GM21528 (cell line): ENCODE measurements at regions not wholly inside any gene's neighbourhood (a gene's known extent, or its start where the extent isn't known, plus 50 kb on each side); places are given as distances from the start of the nearest gene placed in this dataset.

Experiments
- ATAC-seq: cut with Tn5 transposase; IDR thresholded peaks from one replicate; pipeline ENCODE4 v1.9.1; 2021; ENCODE audit warnings: mild to moderate bottlenecking, moderate library complexity; ENCODE audit not compliant: unreplicated experiment, low FRiP score

DNA sequence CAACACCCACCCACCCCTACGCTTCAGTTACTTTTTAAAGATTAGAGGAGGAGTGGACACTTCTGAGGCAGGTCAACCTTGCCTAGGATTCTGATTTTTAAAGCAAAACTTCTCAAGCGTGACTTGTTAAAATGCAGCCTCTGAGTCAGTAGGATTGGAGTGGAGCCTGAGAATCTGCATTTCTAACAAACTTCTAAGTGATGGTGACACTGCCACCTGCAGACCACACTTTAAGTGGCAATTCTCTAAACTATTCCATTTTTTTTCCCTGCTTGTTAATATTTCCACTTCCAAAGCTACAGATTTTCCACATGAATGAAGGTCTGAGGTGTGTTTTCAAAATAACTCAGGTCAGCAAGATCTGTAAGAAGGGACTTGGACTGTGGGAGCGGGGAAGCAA lies 171.1 kb upstream of the CCDC150 start:
- ATAC-seq = no peak

DNA sequence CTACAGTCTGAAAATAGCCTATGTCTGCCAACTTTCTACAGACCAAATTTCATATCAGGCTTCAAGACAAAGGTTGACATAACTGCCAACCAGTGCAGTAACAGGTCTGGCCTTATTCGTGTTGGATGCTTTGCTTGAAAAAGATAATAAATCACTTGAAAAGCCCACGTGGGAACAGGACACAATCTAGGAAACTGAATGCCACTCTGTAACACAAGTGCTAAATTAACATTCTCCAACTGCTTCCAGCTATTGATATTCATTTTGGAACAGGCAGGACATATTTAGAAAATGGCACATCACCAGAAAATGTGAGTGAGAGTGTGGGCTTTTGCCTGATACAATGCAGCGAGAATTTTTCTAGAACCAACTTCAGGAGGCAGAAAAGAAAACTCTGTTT lies 165.9 kb upstream of the CCDC150 start:
- no peak for ATAC-seq

DNA sequence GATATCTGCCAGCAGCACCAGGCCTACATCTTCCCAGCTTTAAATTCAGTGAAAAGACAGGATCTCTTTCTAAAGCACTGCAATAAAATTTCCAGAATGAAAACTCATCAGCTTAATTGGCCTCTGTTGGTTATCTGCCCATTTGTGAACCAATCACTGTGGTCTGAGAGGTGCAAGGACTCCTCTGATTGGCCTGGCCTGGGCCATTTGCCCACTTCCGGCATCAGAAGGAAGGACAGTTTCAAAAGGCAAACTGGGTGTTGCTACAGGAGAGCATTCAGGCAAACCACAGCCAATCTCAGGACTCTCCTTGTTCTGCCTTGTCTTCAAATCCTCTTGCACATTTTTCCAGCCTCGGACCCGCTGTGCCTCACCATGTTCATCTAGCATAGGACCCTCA lies 163.9 kb upstream of the CCDC150 start:
- ATAC-seq = no peak

DNA sequence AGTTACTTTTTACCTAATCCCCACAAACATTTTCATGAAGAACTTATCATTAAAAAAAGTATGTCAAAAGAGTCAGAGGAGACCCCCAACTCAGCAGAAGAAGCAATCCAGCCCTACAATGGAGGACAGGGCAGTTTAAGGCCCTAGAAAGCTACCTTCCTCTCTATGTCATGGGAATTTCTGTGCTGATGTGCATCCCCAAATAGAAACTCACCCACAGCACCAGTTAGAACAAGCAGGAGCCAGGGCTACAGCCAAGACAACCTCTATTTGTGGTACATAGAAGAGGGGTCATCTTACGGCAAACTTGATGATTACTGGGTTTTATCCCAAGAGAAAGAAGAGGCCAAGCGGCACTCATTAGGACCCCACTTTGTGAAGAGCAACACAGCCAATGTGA lies 160.9 kb upstream of the CCDC150 start:
- ATAC-seq = no peak

DNA sequence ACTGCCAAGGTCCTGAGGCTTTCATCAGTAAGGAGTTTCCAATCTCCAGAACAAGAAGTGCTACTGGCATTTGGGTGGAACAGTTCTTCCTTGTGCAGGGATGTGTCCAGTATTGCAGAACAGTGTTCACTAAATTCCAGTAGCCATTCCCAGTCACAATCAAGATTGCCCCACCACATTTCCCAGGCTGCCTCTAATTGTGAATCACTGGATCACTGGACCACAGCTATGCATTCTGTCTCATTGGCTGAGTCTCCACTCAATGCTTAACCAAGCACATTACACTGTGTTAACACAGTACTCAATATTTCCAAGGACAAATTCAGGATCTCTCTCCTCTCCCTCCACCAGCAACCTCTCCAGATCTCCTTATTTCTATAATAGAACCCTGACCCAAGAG lies 160.2 kb upstream of the CCDC150 start:
- no peak for ATAC-seq

DNA sequence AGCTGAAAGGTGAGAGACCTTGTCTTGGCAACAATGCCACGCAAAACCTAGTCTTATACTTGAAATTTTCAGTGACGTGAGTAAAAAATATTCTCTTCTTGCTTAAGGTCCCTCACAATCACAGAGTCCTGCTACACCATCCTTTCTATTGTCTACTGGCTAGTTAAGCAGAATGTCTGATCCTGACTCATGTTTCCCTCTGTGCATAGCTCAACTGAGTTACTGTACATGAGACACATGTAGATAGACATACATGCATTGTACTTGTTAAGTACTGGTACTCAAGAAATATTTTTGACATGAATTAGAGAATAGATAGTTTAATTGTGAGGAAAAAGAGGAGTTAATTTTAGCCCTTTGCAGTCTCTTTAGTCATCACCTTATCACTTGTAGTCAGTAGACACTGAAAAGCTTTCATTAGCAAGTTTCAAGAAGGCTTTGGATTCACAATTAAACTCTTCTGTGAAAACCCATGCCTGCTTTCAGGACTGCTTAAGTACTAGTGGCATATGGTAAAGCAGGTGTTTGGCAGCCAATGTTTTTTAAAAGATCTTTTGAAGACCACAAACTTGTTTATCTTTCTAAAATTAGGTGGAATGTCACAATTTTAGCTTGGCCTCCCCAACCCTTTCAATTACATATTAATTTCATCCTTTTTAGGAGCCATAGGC lies 158.7 kb upstream of the CCDC150 start:
- ATAC-seq = no peak

DNA sequence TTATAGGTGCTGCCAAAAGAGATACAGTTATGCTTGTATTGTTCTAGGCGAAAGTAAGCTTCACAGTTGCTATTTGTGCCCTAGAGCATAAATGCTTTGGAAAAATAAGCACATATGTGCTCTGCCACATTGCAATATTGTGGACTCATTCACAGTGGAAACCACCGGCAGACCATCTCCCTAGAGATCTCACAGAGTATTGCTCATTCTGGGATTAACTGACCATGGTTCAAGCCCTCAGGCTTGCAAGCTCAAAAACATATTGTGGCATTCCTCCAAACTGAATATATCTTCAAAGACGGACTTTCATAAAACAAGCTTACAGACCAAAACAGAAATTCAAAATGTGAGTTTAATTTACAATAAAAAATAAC lies 158.2 kb upstream of the CCDC150 start:
- ATAC-seq = no peak

DNA sequence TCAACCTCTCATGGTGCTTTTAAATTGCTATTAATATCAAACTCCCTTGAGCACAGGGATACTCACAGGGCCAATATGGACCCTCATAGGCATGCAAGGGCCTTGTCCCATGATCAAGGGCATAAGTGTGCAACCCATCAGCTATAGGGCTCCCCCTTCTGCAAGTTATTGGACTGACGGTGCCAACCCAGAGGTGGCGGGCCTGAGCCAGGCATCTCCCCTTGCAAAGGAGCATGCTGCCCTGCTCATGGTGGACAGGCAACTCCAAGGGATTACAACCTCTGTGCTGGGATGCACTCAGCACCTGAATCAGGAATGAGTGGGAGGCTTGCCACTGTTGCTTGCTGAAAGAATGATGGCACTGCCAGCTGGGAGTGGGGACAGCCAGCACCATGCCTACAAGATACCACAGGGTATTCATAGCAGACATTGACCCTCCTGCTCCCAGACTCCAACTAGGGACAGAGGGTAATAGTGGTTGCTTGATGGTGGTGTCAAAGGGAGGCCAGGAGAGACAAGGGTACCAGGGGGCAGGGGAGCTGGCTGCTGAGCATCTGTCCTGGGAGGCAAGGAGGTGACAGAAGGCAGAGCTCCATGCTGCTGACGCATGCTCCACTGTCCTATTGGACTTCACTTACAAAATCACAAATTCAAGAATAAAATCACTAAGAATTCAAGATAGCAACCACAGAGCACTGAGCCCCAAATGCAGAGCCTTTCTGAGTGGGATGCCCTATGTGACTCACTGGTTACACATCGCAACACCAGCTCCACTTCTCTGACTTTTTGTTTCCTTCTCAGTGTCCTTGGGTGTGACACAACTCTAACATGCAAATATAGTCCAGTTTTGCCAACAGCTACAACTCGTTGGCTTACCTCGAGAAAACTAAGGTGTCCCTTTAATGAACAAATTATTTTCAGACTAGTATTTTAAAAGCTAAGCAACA lies 157.1 kb upstream of the CCDC150 start:
- no peak for ATAC-seq

DNA sequence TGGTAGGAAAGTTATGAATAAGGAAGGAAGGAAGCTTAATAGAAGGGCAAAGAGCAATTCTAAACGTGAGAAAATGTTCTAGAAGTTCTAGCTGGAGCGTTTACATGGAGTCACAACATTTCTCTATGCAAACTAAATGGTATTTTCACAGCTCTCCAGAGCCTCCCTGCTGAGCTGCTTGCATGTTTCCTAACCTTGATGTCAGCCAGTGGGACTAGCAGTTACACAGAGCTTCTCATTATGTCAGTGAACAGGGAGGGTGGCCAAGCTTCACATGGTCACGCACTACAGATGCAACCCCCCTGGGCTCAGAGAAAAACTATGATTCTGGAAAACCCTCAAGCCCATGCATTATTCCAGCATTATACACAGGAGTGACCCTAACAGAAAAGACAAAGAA lies 153.4 kb upstream of the CCDC150 start:
- ATAC-seq = no peak

DNA sequence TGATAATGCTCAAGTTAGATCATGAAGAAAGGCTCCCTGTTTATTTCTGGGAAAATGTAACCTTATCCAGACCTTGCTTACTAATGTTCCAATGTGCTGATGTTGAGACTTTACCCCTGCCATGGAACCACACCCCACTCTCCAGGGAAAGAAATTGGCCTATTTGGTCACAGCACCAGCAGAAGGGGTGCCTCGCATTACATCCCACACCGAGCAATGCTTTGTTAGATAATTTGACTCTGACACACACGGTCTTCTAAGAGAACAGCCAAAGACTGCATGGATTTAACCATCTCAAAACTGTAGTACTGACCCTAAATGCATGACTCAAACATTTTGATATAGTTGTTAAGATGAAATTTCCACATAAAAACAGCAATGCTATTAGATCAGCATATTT lies 152.1 kb upstream of the CCDC150 start:
- no peak for ATAC-seq

DNA sequence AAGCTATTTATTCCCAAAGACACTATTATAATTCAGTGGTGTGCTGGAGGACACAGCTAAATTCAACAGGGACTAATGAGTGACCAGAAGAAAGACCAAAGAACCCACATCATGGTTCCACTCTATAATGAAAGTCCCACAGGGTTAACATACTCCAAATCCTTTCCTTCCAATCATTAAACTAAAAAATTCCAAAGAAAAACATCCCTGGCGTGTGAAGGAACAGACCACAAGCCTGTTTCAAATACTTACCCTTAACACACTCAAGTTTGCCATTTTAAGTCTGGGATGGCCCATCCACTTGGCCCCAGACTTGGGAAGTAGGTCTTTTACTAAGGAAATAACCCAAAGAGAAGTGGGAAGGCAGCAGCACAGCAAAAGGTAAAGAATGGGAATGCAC lies 150.1 kb upstream of the CCDC150 start:
- ATAC-seq = no peak

DNA sequence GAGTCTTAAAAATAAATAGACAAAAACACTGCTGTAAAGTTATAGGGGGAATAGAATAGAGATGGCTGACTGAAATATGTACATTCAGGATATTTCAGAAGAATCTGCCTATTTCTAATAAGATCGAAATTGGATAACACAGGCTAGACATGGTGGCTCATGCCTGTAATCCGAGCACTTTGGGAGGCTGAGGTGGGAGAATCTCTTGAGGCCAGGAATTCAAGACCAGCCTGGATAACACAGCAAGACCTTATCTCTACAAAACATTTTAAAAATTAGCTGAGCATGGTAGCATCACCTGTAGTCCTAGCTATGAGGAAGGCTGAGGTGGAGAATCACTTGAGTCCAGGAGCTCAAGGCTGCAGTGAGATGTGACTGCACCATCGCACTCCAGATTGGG lies 146.6 kb upstream of the CCDC150 start:
- ATAC-seq = no peak

DNA sequence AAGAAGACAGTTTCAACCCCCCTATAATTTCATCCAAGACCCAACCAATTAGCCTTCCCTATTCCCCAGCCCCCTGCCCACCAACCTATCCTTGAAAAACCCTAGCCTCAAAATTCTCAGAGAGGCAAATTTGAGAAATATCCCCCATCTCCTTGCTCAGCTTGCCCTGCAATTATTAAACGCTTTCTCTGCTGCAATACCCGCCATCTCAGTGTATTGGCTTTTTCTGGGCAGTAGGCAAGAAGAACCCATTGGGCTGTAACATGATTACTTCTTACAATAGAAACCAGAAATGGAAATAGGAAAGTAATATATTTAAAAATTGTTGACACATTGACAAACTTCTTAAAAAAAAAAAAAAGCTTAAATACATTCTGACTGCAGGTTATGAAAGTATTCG lies 140.6 kb upstream of the CCDC150 start:
- ATAC-seq = no peak

DNA sequence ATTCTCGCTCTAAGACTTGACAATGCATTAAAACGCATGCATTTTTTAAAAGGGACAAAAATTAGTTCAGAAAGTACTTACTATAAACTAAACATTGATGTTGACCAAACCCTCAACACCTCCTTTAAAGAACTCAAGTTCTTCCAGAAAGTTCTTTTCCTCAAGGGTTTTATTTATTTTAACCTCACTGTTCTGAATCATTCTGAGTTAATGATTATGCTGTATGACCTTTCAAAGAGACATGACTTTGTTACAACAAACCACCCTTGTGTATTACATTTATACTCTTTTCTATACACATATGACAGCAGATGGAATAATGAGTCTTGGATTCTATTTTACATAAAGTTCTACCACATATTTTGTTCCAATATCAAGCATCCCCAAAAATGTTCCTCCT lies 139.8 kb upstream of the CCDC150 start:
- no peak for ATAC-seq

DNA sequence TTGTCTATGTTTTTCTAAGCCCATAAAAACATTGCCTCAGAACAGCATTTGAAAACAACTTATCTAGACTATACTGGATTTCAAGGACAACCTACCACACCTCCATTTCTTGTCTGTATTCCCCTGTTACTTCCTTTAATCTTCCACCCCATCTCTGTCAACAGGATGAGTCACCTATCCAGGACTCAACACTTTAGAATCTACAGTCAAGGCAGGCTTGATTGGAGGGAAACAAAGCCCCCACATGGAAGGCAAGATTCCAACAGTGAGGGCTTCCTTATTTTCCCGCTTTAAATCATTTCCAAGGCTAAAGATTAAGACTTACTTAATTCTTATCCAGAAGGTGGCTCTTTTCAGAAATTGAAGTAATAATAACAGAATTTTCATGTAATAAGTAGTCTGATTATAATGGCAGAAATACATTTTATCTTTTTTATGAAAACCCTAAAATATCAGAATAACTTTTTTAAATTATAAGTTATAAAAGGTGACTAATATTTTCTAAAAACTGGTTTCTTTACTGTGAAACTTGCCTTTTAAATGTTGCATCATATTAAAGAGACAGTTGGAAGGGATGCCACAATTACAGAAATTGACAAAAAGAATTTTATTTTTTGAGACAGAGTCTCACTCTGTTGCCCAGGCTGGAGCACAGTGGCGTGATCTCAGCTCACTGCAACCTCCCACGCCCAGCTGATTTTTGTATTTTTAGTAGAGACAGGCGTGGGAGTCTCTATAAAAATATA lies 138.7 kb upstream of the CCDC150 start:
- no peak for ATAC-seq

DNA sequence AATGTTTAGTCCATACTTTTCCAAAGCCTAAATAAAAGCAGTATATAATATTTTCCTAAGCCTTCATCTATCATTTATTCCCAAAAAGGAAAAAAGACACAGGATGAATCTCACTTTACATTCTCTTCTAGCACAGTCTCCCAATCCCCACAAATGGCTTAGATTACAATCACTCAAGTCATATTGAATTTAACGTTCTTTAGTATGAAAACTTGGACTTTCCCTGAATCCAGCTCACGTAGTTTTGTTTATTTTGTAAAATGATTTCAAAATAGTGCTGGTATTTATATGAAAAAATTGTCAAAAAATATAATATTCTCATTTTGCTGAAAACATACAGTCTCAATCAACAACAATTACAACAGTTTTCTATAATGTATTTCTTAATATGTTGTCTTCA lies 137.7 kb upstream of the CCDC150 start:
- no peak for ATAC-seq

DNA sequence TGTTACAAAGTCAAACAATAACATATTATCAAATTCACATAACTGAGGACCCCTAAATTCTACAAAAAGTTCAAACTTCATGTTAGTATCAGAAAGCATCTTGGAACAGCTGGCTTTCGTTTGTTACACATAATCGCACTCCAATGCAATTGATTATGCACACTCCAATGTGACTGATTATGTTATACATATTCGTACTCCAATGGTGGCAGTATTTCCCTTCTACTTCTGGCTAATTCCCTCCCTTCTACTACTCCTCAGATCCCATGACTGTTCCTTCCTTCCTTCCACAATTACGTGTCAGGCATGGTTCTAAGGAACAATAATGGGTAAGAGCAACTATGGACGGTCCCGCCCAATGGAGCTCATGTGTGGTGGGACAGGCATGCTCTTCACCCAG lies 137.1 kb upstream of the CCDC150 start:
- ATAC-seq = no peak

DNA sequence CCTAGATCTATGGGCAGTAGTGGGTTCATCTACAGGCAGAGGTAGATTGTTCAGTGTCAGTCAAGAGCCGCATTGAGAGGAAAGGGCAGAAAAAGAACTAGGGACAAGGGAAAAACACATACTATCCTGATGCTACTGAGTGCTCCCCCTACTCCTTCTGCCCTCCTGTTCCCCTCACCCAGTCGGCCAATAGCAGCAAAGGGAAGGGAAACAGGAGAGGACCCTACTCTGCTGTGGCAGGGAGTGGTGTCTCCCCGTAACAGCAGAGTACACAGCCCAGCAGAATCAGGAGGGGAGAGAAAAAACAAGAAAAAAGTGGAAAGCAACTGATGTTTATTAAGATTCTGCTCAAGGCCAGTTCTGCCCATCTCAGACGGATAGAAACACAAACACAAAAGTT lies 136.1 kb upstream of the CCDC150 start:
- no peak for ATAC-seq

DNA sequence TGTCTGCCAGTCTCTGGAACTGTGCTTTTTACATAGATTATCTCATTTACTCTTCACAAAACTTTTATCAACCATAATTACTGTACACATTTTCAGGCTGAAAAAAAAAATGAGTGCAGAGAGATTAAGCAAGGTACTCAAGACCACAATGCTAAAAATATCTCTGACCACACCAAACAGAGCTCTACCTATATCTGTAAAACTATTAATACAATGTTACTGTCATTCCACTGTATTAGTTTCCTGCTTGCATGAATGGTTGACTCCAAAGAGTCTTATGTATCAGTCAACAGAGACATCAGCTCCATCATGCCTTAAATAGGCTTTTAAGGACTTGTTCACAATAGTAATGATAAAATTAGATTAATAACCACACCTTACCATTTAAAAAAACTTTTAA lies 134.7 kb upstream of the CCDC150 start:
- ATAC-seq = no peak

DNA sequence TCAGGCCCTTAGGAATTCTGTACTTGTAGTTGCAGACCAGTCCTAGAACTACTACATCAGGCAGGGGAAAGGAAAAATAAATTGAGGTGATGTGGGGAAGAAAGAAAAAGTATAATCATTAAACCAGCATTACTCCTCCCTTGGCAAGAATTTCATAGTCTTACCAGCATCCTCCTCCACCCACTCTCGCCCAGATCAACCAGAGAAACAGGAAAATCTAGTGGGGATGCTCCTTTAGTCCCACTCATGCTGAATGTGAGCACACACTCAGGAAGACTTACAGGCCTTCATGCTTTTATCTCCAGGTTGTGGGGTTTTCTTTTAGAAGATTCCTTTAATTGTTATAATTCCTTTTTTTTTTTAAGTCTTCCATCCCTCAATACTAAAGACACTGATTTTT lies 129.3 kb upstream of the CCDC150 start:
- no peak for ATAC-seq
